HepG2 (cell line): ENCODE measurements at regions not wholly inside any gene's neighbourhood (a gene's known extent, or its start where the extent isn't known, plus 50 kb on each side); places are given as distances from the start of the nearest gene placed in this dataset.

Source experiments
- ATAC-seq: fragments of 200-7000 bp; cut with Tn5 transposase; 3 replicates; pipeline ENCODE4 v1.9.1; 2020; ENCODE audit warnings: mild to moderate bottlenecking, moderate library complexity
- BruUV-seq: library from RNA; stranded (reverse); fragments of 400-500 nt; replicated peaks from 2 replicates; lab custom pipeline; 2021; lab: Mats Ljungman, UMichigan
- CTCF ChIA-PET: fragments of 300-600 bp; formaldehyde crosslinking; extraction: SDS; loops from one replicate; lab custom pipeline; 2021; ENCODE audit warnings: low total read pairs, inconsistent platforms, low intra/inter-chr PET ratio; lab: Yijun Ruan, JAX
- POLR2A ChIA-PET: fragments of 350-600 bp; sonication (Branson Sonifier 250); formaldehyde crosslinking; loops from one replicate; lab custom pipeline; 2020; ENCODE audit warnings: antibody characterized with exemption, inconsistent platforms; lab: Yijun Ruan, JAX
- DNase-seq: peaks from one replicate; pipeline ENCODE4 v3.0.0-alpha.2; 2015; ENCODE audit warnings: low spot score
- FAIRE-seq: peaks from 3 replicates; lab custom pipeline; 2011; peaks lifted over from hg19 to GRCh38; lab: Jason Lieb, UNC
- H2AFZ ChIP-seq: one replicate; pipeline ENCODE4 v1.6.1; 2011; ENCODE audit warnings: low read length, inconsistent platforms
- H3K27ac ChIP-seq: fragments of 300-600 bp; 3 replicates; pipeline ENCODE4 v1.8.0; 2011; ENCODE audit warnings: mixed run types, mild to moderate bottlenecking, mixed read lengths, low read length, inconsistent platforms; ENCODE audit not compliant: insufficient read depth; ENCODE audit errors: extremely low read length
- H3K27me3 ChIP-seq, 2 experiments: fragments of 200-600 bp in 1 of 2; 2 replicates in 1 of 2; 3 replicates in 1 of 2; pipeline versions ENCODE4 v1.6.0 to v1.8.0; 2011; ENCODE audit warnings: low read length in 2 of 2, mild to moderate bottlenecking in 2 of 2, moderate library complexity in 2 of 2, inconsistent platforms in 1 of 2; ENCODE audit not compliant: insufficient read depth in 2 of 2, control insufficient read depth in 1 of 2
- H3K36me3 ChIP-seq, 2 experiments: fragments of 200-600 bp in 1 of 2; replicated peaks in 1 of 2; 2 replicates in 1 of 2; 3 replicates in 1 of 2; pipeline versions ENCODE4 v1.5.1 to v1.8.0; 2011; ENCODE audit warnings: low read length in 2 of 2, inconsistent platforms in 1 of 2; ENCODE audit not compliant: insufficient read depth in 2 of 2, control insufficient read depth in 1 of 2
- H3K4me1 ChIP-seq: 2 replicates; pipeline ENCODE4 v1.5.1; 2012; ENCODE audit warnings: low read length, inconsistent platforms; ENCODE audit not compliant: insufficient read depth
- H3K4me2 ChIP-seq: 2 replicates; pipeline ENCODE4 v1.6.0; 2011; ENCODE audit warnings: low read depth, low read length, inconsistent platforms
- H3K4me3 ChIP-seq, 3 experiments: fragments of 200-600 bp in 1 of 3; sonication (generic), shearing (Covaris generic) in 1 of 3; replicated peaks in 1 of 3; 2 replicates each; pipeline ENCODE4 v1.5.1; 2011 to 2016; ENCODE audit warnings: low read length in 3 of 3, inconsistent platforms in 2 of 3, low read depth in 2 of 3, mild to moderate bottlenecking in 2 of 3, control low read depth in 1 of 3, mixed read lengths in 1 of 3; ENCODE audit not compliant: insufficient read depth in 1 of 3
- H3K79me2 ChIP-seq: one replicate; pipeline ENCODE4 v1.6.1; 2011; ENCODE audit warnings: low read length, inconsistent platforms; ENCODE audit not compliant: insufficient read depth
- H3K9ac ChIP-seq: 2 replicates; pipeline ENCODE4 v1.6.0; 2011; ENCODE audit warnings: mild to moderate bottlenecking, low read depth, low read length, inconsistent platforms; ENCODE audit not compliant: insufficient read depth
- H3K9me3 ChIP-seq: 2 replicates; pipeline ENCODE4 v1.5.1; 2012; ENCODE audit warnings: mild to moderate bottlenecking, low read length
- H4K20me1 ChIP-seq: 2 replicates; pipeline ENCODE4 v1.6.0; 2011; ENCODE audit warnings: inconsistent platforms, mild to moderate bottlenecking, low read length, moderate library complexity; ENCODE audit not compliant: insufficient read depth
- ATF7 ChIP-seq, 2 experiments: fragments of 450-650 bp in 1 of 2; sonication (generic) in 1 of 2; formaldehyde crosslinking in 1 of 2; IDR thresholded peaks; 2 replicates each; pipeline versions ENCODE4 v1.4.0 to v1.6.1; 2016 to 2020; ENCODE audit warnings: antibody characterized with exemption in 1 of 2, mild to moderate bottlenecking in 1 of 2, missing genetic modification reagents in 1 of 2
- EZH2 ChIP-seq: conservative IDR thresholded peaks from 2 replicates; pipeline ENCODE4 v1.6.1; 2012; ENCODE audit warnings: mild to moderate bottlenecking, low read depth, low read length, moderate library complexity
- FOXK1 ChIP-seq: sonication (generic); formaldehyde crosslinking; IDR thresholded peaks from 2 replicates; pipeline ENCODE4 v1.4.0; 2020; ENCODE audit warnings: low read depth, missing genetic modification reagents, borderline replicate concordance
- HOXA7 ChIP-seq: sonication (generic); formaldehyde crosslinking; IDR thresholded peaks from 2 replicates; pipeline ENCODE4 v1.8.1; 2022; ENCODE audit warnings: mild to moderate bottlenecking, missing genetic modification reagents, moderate library complexity
- MTF2 ChIP-seq: sonication (generic); formaldehyde crosslinking; IDR thresholded peaks from 2 replicates; pipeline ENCODE4 v1.5.0; 2020; ENCODE audit warnings: missing genetic modification reagents, borderline replicate concordance
- REPIN1 ChIP-seq: sonication (generic); formaldehyde crosslinking; IDR thresholded peaks from 2 replicates; pipeline ENCODE4 v1.8.0; 2022; ENCODE audit warnings: missing genetic modification reagents, low read depth, mild to moderate bottlenecking, borderline replicate concordance
- ZBTB1 ChIP-seq: sonication (generic); formaldehyde crosslinking; IDR thresholded peaks from 2 replicates; pipeline ENCODE4 v1.4.0; 2020; ENCODE audit warnings: missing genetic modification reagents, borderline replicate concordance
- ZNF292 ChIP-seq: sonication (generic); formaldehyde crosslinking; IDR thresholded peaks from 2 replicates; pipeline ENCODE4 v1.8.1; 2022; ENCODE audit warnings: mild to moderate bottlenecking, low read depth, missing genetic modification reagents, borderline replicate concordance
- ZNF431 ChIP-seq: sonication (generic); formaldehyde crosslinking; IDR thresholded peaks from 2 replicates; pipeline ENCODE4 v1.9.0; 2022; ENCODE audit warnings: missing genetic modification reagents, low read depth, mild to moderate bottlenecking, borderline replicate concordance
- ZNF543 ChIP-seq: sonication (generic); formaldehyde crosslinking; IDR thresholded peaks from 2 replicates; pipeline ENCODE4 v1.4.0; 2020; ENCODE audit warnings: mild to moderate bottlenecking, missing genetic modification reagents
- ZNF607 ChIP-seq: sonication (generic); formaldehyde crosslinking; IDR thresholded peaks from 2 replicates; pipeline ENCODE4 v1.5.1; 2020; ENCODE audit warnings: missing genetic modification reagents, mild to moderate bottlenecking, borderline replicate concordance
- ZNF674 ChIP-seq: sonication (generic); formaldehyde crosslinking; IDR thresholded peaks from 2 replicates; pipeline ENCODE4 v1.5.0; 2020; ENCODE audit warnings: low read depth, mild to moderate bottlenecking, missing genetic modification reagents
- ZNF720 ChIP-seq: sonication (generic); formaldehyde crosslinking; IDR thresholded peaks from 2 replicates; pipeline ENCODE4 v1.4.0; 2020; ENCODE audit warnings: missing genetic modification reagents
- ZNF777 ChIP-seq: sonication (generic); formaldehyde crosslinking; IDR thresholded peaks from 2 replicates; pipeline ENCODE4 v1.4.0; 2020; ENCODE audit warnings: missing genetic modification reagents
- ZSCAN30 ChIP-seq: sonication (generic); formaldehyde crosslinking; IDR thresholded peaks from 2 replicates; pipeline ENCODE4 v1.5.0; 2020; ENCODE audit warnings: mild to moderate bottlenecking, missing genetic modification reagents
- WGBS: methylation state at CpG from one replicate; pipeline ENCODE4 v1.1.6; 2017; ENCODE audit warnings: low lambda C conversion rate; 5-methylcytosine and 5-hydroxymethylcytosine counted together
- in situ Hi-C: cut with HindIII; loops from 2 replicates; pipeline ENCODE4 v1.10.0; 2017; ENCODE audit warnings: low pct_unique_long_range_greater_than_20kb; ENCODE audit not compliant: extremely low pct_ligation_motif_present
- intact Hi-C: fragments of 100-400 bp; cut with micrococcal nuclease; formaldehyde crosslinking; loops from one replicate; pipeline ENCODE4 v1.10.0; 2022; ENCODE audit not compliant: unreplicated experiment
- TF ChIP-seq, protein P1 (sequence below): sonication (generic); formaldehyde crosslinking; IDR thresholded peaks from 2 replicates; pipeline ENCODE4 v1.4.0; 2020; ENCODE audit warnings: mild to moderate bottlenecking, missing genetic modification reagents
- TF ChIP-seq, protein P2 (sequence below), 2 experiments: sonication (generic) in 1 of 2; formaldehyde crosslinking in 1 of 2; IDR thresholded peaks; 2 replicates each; pipeline versions ENCODE4 v1.5.1 to v1.6.1; 2011 to 2020; ENCODE audit warnings: borderline replicate concordance in 1 of 2, low read depth in 1 of 2, low read length in 1 of 2, mild to moderate bottlenecking in 1 of 2, missing genetic modification reagents in 1 of 2, moderate library complexity in 1 of 2

DNA sequence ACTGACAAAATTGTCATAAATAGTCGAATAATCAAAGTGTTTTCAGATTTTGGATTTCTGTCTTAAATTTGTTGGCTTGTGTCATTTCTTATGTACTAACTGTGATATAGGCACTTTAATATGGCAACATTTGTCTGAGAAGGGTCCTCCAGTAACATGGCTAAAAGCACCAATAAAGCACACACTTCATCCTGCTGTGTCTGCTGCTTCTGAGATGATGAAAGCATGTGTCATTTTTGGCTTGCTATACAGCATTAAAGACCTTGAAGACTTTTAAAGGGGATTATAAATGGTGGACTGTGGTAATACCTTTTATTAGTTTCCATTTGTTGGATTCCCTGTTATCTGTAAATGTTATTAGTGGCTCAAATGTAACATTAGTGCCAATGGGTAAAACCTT lies 551.8 kb upstream of the GRID2 start:
- intact Hi-C loops: no loop called here
- ATAC-seq (no peak), DNase-seq (no peak), FAIRE-seq (no peak)
- Histone ChIP-seq H2AFZ (no peak overlapping the region), H3K27ac (no peak overlapping the region), H3K27me3 (no peaks in the 10 kb centered on the region), H4K20me1 (no peaks in the 10 kb centered on the region), H3K9ac (no peak overlapping the region), H3K79me2 (no peaks in the 10 kb centered on the region), H3K4me1 (no peaks in the 10 kb centered on the region), H3K36me3 (no peaks in the 10 kb centered on the region), H3K4me3 (no peak overlapping the region), H3K4me2 (no peak overlapping the region), H3K9me3 (no peaks in the 10 kb centered on the region)
- ChIA-PET POLR2A (no interaction called here), CTCF (no interaction called here)
- WGBS: 0% methylated on average over 1 of the region's 1 CpG
- TF ChIP-seq MTF2 (CRISPR knock-in tag) (no peak), EZH2 (no peak), FOXK1 (CRISPR knock-in tag) (no peak)
- TF ChIP-seq, protein P1, sequence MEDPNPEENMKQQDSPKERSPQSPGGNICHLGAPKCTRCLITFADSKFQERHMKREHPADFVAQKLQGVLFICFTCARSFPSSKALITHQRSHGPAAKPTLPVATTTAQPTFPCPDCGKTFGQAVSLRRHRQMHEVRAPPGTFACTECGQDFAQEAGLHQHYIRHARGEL (CRISPR knock-in tag): no peak
- in situ Hi-C loops: no loop called here
- BruUV-seq: no TSS peak

DNA sequence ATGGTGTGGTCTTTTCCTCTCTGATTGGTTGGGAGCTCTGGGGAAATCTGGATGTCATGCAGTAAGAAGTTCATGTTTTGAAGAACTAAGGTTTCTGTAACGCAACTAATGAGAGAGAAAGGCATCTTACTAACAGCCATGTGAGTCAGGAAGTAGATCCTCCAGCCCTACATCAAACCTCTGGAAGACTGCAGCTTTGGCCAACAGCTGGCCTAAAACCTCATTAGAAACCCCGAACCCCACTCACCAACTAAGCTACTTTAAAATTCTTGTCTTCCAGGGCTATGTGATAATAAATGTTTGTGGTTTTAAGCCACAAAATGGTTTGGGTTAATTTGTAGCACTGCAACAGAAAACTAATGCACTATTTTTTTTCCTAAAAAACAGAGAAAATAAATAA lies 549.0 kb upstream of the GRID2 start:
- no peak overlapping the region for H3K27ac ChIP-seq
- no peak for FAIRE-seq
- H4K20me1 ChIP-seq: no peaks in the 10 kb centered on the region
- H2AFZ ChIP-seq: no peak overlapping the region
- no peaks in the 10 kb centered on the region for H3K36me3 ChIP-seq
- H3K4me2 ChIP-seq: no peak overlapping the region
- intact Hi-C loops: no loop called here
- no peak for DNase-seq
- ATAC-seq: no peak
- POLR2A ChIA-PET: no interaction called here
- BruUV-seq: no TSS peak
- no peak overlapping the region for H3K4me3 ChIP-seq
- no peaks in the 10 kb centered on the region for H3K79me2 ChIP-seq
- WGBS: 0% methylated on average over 2 of the region's 2 CpGs
- no peaks in the 10 kb centered on the region for H3K9me3 ChIP-seq
- CTCF ChIA-PET: no interaction called here
- no peak overlapping the region for H3K9ac ChIP-seq
- H3K4me1 ChIP-seq: no peaks in the 10 kb centered on the region
- in situ Hi-C loops: no loop called here
- H3K27me3 ChIP-seq: no peaks in the 10 kb centered on the region
- TF ChIP-seq ZNF292 (CRISPR knock-in tag) (no peak), ZSCAN30 (CRISPR knock-in tag) (no peak), ZNF674 (no peak), ZBTB1 (CRISPR knock-in tag) (no peak), ZNF431 (CRISPR knock-in tag) (no peak), ZNF607 (no peak), ZNF720 (no peak), HOXA7 (CRISPR knock-in tag) (no peak), ZNF543 (no peak), ZNF777 (CRISPR knock-in tag) (no peak), ATF7 (IDR thresholded peaks at IDR 0.05) (no peak), ATF7 (CRISPR knock-in tag; IDR thresholded peaks at IDR 0.05) (no peak), REPIN1 (CRISPR knock-in tag) (no peak)
- TF ChIP-seq, protein P2, sequence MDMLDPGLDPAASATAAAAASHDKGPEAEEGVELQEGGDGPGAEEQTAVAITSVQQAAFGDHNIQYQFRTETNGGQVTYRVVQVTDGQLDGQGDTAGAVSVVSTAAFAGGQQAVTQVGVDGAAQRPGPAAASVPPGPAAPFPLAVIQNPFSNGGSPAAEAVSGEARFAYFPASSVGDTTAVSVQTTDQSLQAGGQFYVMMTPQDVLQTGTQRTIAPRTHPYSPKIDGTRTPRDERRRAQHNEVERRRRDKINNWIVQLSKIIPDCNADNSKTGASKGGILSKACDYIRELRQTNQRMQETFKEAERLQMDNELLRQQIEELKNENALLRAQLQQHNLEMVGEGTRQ (IDR thresholded peaks at IDR 0.05; ENCODE audit: low read depth, low read length): no peak
- TF ChIP-seq, protein P2 (CRISPR knock-in tag; IDR thresholded peaks at IDR 0.05; ENCODE audit: borderline replicate concordance): no peak
